Panc1 (cell line): ENCODE measurements at regions not wholly inside any gene's neighbourhood (a gene's known extent, or its start where the extent isn't known, plus 50 kb on each side); places are given as distances from the start of the nearest gene placed in this dataset.
"Not testable (repeated sequence)": the region's sequence is repeated elsewhere in the genome, so short reads cannot be mapped to it uniquely, and the experiment has no call there.

ENCODE experiments used
- CTCF ChIP-seq: fragments of 450-650 bp; IDR thresholded peaks from 2 replicates; pipeline ENCODE4 v1.5.1; 2017; ENCODE audit warnings: mild to moderate bottlenecking
- POLR2AphosphoS5 ChIP-seq: IDR thresholded peaks from 2 replicates; pipeline ENCODE4 v1.6.1; 2012; ENCODE audit warnings: mild to moderate bottlenecking, low read depth, low read length, moderate library complexity

- not testable (repeated sequence) for TF ChIP-seq CTCF, POLR2AphosphoS5
These were observed 245.3 kb downstream of the CGGBP1 start for GRCh38 chr3:87813503-87813902.
